HUES64 (cell line): ENCODE measurements at regions not wholly inside any gene's neighbourhood (a gene's known extent, or its start where the extent isn't known, plus 50 kb on each side); places are given as distances from the start of the nearest gene placed in this dataset.

Source experiments
- H3K27ac ChIP-seq: 2 replicates; pipeline ENCODE4 v1.7.0; 2013; ENCODE audit warnings: low read depth, low read length, inconsistent platforms
- H3K27me3 ChIP-seq: 2 replicates; pipeline ENCODE4 v1.6.1; 2013; ENCODE audit warnings: mild to moderate bottlenecking, low read length; ENCODE audit not compliant: insufficient read depth
- H3K36me3 ChIP-seq: 2 replicates; pipeline ENCODE4 v1.6.1; 2013; ENCODE audit warnings: mild to moderate bottlenecking, low read length; ENCODE audit not compliant: insufficient read depth
- H3K4me1 ChIP-seq: 2 replicates; pipeline ENCODE4 v1.6.1; 2013; ENCODE audit warnings: mild to moderate bottlenecking, low read length, moderate library complexity; ENCODE audit not compliant: insufficient read depth
- H3K4me3 ChIP-seq: 2 replicates; pipeline ENCODE4 v1.5.1; 2013; ENCODE audit warnings: mild to moderate bottlenecking, low read length, moderate library complexity
- H3K9ac ChIP-seq: 2 replicates; pipeline ENCODE4 v1.6.1; 2013; ENCODE audit warnings: mild to moderate bottlenecking, low read depth, low read length
- H3K9me3 ChIP-seq: 2 replicates; pipeline ENCODE4 v1.6.1; 2013; ENCODE audit warnings: low read depth, low read length; ENCODE audit not compliant: insufficient read depth
- WGBS: fragments of 150-250, 120-280 bp; methylation state at CpG from one replicate; pipeline ENCODE4 v1.1.7; 2013; ENCODE audit warnings: missing lambda C conversion rate; 5-methylcytosine and 5-hydroxymethylcytosine counted together

DNA sequence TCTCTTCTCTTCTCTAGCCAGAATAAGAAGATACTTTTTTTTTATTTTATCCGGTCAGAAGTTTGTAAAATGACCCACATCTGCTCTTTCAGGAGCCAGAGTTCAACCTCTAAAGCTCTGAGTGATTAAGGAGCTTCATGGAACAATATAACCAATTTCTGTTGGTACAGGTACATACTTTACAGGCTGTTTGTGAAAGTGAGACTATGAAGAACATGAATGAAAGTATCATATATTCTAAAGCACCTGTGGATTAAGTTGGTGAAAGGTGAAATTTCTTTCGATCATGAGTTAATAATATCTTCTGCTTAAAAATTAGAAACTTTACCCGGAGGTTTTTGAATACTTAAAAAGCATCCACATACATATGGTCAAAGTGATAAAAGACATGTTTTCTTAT is 65.2 kb downstream of the DMRT2 start:
- H3K27me3 ChIP-seq = no peaks in the 10 kb centered on the region
- H3K36me3 ChIP-seq = no peaks in the 10 kb centered on the region
- H3K9ac ChIP-seq = no peak overlapping the region
- H3K27ac ChIP-seq = no peak overlapping the region
- H3K4me1 ChIP-seq = no peaks in the 10 kb centered on the region
- H3K9me3 ChIP-seq = no peaks in the 10 kb centered on the region
- 80% methylated on average over 2 of the region's 3 CpGs for WGBS
- H3K4me3 ChIP-seq = no peak overlapping the region

DNA sequence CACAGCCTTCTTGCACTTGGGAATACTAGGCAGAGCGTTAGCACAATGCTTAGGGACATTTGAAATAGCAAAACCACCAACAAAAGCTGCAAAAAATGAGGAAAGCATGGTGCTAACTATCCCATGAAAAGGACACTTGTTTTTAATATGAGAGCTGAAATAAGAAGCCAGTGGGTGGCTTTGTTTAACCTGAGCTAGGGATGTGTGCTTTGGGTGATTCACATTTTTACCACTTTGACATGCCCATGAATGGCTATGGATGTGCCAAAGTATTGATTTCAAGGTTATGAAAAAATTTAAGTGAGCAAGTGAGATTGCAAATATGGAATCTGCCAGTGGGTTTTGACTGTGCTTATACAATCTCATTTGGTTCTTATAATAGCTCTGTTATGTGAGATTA is 67.3 kb downstream of the DMRT2 start:
- Histone ChIP-seq H3K4me1 (no peaks in the 10 kb centered on the region), H3K9me3 (no peaks in the 10 kb centered on the region)

DNA sequence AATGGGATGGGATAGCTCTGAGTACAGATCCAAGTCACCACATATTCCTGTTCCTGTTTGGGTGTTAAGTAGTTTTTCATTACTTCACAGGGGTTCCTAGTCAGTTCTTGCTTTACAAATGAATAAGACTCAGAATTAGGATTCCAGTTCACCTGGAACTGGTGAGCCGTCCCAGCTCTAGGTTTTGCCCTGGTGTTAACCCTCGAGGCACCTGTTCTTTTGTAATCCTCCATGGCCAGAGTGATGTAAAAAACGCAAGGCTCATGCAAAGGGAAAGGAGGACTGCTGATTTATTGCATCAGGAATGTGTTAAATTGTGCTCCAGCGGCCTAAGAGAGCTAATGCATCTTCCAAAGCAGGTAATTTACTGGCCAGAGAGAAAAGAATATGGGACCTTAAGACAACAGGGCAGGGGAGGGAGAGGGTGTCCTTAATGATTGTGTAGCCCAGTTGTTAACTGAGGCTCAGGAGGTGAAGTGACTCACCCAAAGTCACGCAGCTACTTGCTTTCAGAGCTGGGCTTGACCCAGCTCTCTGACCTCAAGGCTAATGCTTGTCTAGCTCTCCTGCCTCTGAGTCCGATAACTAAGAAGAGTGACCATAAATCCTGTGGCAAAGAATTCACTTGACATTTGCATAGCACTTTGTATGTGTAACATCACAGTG is 70.5 kb downstream of the DMRT2 start:
- WGBS = 56% methylated on average over 6 of the region's 6 CpGs
- Histone ChIP-seq H3K27me3 (no peaks in the 10 kb centered on the region), H3K9ac (no peak overlapping the region), H3K4me3 (no peak overlapping the region), H3K27ac (no peak overlapping the region), H3K36me3 (no peaks in the 10 kb centered on the region), H3K4me1 (no peaks in the 10 kb centered on the region), H3K9me3 (no peaks in the 10 kb centered on the region)

More for the DNA sequence above, 67.3 kb downstream of the DMRT2 start:
- no peaks in the 10 kb centered on the region for H3K36me3 ChIP-seq
- H3K9ac ChIP-seq = no peak overlapping the region
- H3K4me3 ChIP-seq = no peak overlapping the region
- H3K27me3 ChIP-seq = no peaks in the 10 kb centered on the region
- 94% methylated on average over 1 of the region's 1 CpG for whole genome bisulfite sequencing
- H3K27ac ChIP-seq = no peak overlapping the region

DNA sequence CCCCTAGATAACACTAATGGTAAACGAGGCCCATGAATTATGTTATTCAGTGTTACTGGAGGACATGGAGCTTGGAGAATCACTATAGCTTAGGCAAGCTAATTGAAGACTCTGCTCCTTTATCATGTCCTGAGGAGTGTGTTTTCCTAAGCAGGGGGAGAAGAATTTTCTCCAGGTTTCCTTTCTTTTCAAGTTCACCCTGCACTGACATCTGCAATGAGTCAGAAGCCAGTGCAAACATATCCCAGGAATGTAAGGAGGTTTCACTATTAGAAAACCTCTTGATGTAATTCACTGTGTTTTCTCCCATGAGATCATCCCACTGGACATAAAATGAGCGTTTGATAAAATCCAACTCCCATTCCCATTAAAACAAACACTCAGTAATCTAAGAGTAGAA is 75.6 kb downstream of the DMRT2 start:
- H3K27ac ChIP-seq = no peak overlapping the region
- 92% methylated on average over 1 of the region's 2 CpGs for WGBS

DNA sequence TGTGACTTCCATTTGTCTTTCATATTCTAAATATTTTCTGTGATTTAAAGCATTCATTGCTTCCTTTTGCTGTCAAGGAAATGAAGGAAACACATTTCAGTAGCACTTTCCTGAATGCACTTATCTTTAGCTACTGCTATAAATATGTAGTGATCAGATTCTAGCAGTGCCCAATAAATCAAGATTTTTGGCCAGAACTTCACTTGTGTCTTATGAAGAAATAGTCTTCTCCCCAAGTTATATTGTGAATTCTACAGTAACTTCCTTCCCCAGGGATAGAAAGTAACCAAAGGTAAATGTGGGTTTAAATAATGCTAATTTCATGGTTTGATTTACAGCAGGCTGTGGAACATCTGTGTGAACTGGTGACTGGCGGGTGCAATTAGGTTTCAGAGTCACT is 77.9 kb downstream of the DMRT2 start:
- no peak overlapping the region for H3K9ac ChIP-seq
- H3K36me3 ChIP-seq = no peaks in the 10 kb centered on the region
- no peak overlapping the region for H3K27ac ChIP-seq
- peaks cover 8% of the 10 kb centered on the region; the same call in 1 of the 2 replicates for H3K4me1 ChIP-seq
- H3K4me3 ChIP-seq = no peak overlapping the region
- no peaks in the 10 kb centered on the region for H3K9me3 ChIP-seq
- H3K27me3 ChIP-seq = 0 out of 2 replicates have a peak, but pooled peaks cover 4% of the 10 kb centered on the region
- 90% methylated on average over 1 of the region's 1 CpG for WGBS

More for the DNA sequence above, 75.6 kb downstream of the DMRT2 start:
- Histone ChIP-seq H3K4me3 (no peak overlapping the region), H3K4me1 (peaks cover 8% of the 10 kb centered on the region; the same call in 1 of the 2 replicates), H3K9me3 (no peaks in the 10 kb centered on the region), H3K36me3 (no peaks in the 10 kb centered on the region), H3K9ac (no peak overlapping the region), H3K27me3 (0 out of 2 replicates have a peak, but pooled peaks cover 4% of the 10 kb centered on the region)

DNA sequence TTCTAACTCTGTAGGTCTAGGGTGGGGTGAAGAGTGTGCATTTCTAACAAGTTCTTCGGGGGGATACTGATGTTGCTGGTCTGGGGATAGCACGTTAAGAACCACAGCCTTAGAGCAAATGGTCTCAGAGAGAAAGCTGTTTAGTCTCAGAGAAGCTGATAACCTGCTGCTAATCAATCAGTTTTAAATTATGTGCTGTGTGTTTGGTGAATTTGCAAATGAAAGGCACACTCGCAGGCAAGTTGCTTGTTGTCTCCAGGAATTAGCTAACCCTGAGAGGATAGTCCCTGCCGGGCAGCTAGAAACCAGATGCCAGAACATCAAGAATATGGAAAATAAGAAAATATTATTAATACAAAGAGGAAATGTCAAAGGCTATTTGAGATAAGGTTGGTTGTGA is 79.2 kb downstream of the DMRT2 start:
- Histone ChIP-seq H3K9ac (no peak overlapping the region), H3K9me3 (no peaks in the 10 kb centered on the region), H3K27me3 (0 out of 2 replicates have a peak, but pooled peaks cover 4% of the 10 kb centered on the region), H3K4me3 (0 out of 2 replicates have a peak overlapping the region, but pooled peaks have one; percentile 5), H3K36me3 (no peaks in the 10 kb centered on the region), H3K4me1 (peaks cover 8% of the 10 kb centered on the region; the same call in 1 of the 2 replicates), H3K27ac (no peak overlapping the region)
- WGBS = 11% methylated on average over 4 of the region's 4 CpGs

DNA sequence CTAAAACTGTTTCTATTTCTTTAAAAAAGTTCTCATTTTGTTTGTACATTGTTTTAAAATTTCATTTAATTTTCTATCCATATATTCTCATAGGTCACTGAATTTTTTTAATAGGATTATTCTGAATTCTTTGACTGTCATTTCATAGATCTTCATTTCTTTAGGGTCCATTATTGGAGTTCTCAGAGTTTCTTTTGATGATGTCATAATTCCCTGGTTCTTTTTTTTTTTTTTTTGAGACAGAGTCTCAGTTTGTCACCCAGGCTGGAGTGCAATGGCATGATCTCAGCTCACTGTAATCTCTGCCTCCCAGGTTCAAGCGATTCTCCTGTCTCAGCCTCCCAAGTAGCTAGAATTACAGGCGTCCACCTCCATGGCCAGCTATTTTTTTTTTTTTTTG is 89.9 kb downstream of the DMRT2 start:
- H3K27me3 ChIP-seq = no peaks in the 10 kb centered on the region
- H3K36me3 ChIP-seq = no peaks in the 10 kb centered on the region
- 90% methylated on average over 2 of the region's 2 CpGs for whole genome bisulfite sequencing
- H3K9me3 ChIP-seq = peaks cover 14% of the 10 kb centered on the region; the same call in 1 of the 2 replicates
- H3K27ac ChIP-seq = no peak overlapping the region
- no peak overlapping the region for H3K4me3 ChIP-seq
- no peak overlapping the region for H3K9ac ChIP-seq
- H3K4me1 ChIP-seq = no peaks in the 10 kb centered on the region

DNA sequence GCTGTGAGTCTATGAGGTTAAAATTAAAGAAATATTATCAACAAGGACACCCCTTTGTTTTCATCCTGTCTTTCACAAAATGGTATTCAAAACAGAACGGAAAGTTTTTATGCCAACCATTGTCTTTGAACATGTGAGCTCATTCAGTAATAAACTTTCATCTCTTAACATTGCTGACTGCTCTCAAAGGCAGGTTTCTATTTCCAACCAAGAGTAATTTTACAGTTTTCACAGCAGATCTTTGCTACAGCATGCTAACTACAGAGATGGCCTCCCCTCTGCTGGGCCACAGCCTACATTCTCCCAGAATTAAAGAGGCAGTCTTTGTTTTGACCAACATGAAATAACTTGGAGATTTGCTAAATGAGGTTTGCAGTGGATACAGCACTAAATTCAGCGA is 101.5 kb downstream of the DMRT2 start:
- 89% methylated on average over 2 of the region's 2 CpGs for WGBS
- Histone ChIP-seq H3K27ac (no peak overlapping the region), H3K27me3 (no peaks in the 10 kb centered on the region), H3K4me3 (no peak overlapping the region), H3K9ac (no peak overlapping the region), H3K9me3 (no peaks in the 10 kb centered on the region), H3K36me3 (no peaks in the 10 kb centered on the region), H3K4me1 (no peaks in the 10 kb centered on the region)

DNA sequence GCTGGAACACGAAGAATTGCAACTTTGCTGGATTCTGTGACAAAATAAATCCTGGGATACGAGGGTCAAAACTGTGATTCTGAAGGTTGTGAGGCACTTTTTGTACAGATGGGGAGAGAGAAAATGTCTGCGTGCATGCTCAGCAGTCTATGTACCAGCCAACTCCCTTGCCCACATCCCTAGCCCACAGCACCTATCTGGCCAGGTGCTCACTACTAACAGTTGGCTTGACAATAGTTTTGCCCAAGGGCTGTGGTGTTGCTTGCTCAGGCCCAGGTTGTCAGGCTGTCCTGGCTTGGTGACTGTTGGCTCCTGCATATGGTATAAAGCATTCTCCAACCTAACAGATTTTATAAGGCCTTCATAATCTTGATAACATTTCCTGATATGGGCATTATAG is 102.0 kb downstream of the DMRT2 start:
- H3K27me3 ChIP-seq = no peaks in the 10 kb centered on the region
- WGBS = 91% methylated on average over 3 of the region's 3 CpGs

DNA sequence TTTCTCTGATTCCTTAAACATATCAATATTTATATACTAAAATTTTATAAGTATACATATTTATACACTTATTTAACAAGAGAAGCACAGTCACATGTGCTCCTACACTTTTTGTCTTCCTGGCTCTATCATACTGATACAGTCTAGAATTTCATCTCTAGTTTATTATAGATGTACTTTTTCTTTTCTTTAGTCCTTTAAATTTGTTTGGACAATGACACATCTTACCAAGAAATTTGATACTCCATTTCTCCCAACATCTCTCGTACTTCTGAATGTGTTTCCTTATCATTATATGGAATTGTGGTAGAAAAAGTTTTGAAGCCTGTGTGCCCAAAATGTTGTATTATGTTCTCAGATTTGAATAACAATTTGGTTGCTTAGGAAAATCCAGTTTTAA is 104.6 kb downstream of the DMRT2 start:
- Histone ChIP-seq H3K27me3 (no peaks in the 10 kb centered on the region), H3K36me3 (no peaks in the 10 kb centered on the region), H3K9me3 (no peaks in the 10 kb centered on the region), H3K4me3 (no peak overlapping the region), H3K9ac (no peak overlapping the region), H3K4me1 (no peaks in the 10 kb centered on the region), H3K27ac (no peak overlapping the region)
- no CpG with 5 or more reads among the region's 1 CpG for WGBS

More for the DNA sequence above, 102.0 kb downstream of the DMRT2 start:
- Histone ChIP-seq H3K4me1 (no peaks in the 10 kb centered on the region), H3K36me3 (no peaks in the 10 kb centered on the region), H3K9me3 (no peaks in the 10 kb centered on the region), H3K27ac (no peak overlapping the region), H3K4me3 (no peak overlapping the region), H3K9ac (no peak overlapping the region)

DNA sequence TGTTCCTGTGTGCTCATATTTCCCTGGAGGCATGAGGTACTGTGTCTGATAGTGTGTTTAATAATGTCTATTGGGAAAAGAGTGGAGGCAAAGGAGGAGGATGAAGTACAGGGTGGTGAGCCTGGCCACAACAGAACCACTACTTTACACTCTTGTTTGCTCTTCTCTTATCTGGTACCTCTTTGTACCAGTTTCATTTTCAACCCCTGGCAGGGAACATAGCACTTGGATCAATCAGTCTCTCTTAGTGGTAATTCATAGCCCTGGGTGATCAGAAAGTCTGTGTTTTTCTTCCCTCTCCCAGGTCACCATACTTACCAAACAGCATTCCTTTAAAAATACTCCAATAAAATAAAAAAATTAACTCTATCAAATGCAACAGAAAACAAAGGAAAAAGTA is 105.4 kb downstream of the DMRT2 start:
- H3K27ac ChIP-seq = no peak overlapping the region
- no peak overlapping the region for H3K9ac ChIP-seq
- no peak overlapping the region for H3K4me3 ChIP-seq
- H3K27me3 ChIP-seq = no peaks in the 10 kb centered on the region
- no peaks in the 10 kb centered on the region for H3K36me3 ChIP-seq
- no peaks in the 10 kb centered on the region for H3K9me3 ChIP-seq
- H3K4me1 ChIP-seq = no peaks in the 10 kb centered on the region
